IPS-18c (cell line): ENCODE measurements at regions not wholly inside any gene's neighbourhood (a gene's known extent, or its start where the extent isn't known, plus 50 kb on each side); places are given as distances from the start of the nearest gene placed in this dataset.

Source experiments
- H3K4me3 ChIP-seq: 2 replicates; pipeline ENCODE4 v1.7.0; 2013; ENCODE audit warnings: low read depth, mild to moderate bottlenecking, low read length, moderate library complexity; ENCODE audit not compliant: insufficient read depth
- H3K9me3 ChIP-seq: one replicate; pipeline ENCODE4 v1.6.1; 2013; ENCODE audit warnings: mild to moderate bottlenecking, low read length, moderate library complexity; ENCODE audit not compliant: control insufficient read depth, insufficient read depth

GRCh38 chr2:58517881-58518280 is 276.8 kb upstream of the FANCL start:
- no peaks in the 10 kb centered on the region for H3K9me3 ChIP-seq
- no peak overlapping the region for H3K4me3 ChIP-seq

GRCh38 chr2:58516695-58517094 is 275.6 kb upstream of the FANCL start:
- no peaks in the 10 kb centered on the region for H3K9me3 ChIP-seq
- no peak overlapping the region for H3K4me3 ChIP-seq

- H3K9me3 ChIP-seq, result no peaks in the 10 kb centered on the region
- no peak overlapping the region for H3K4me3 ChIP-seq
These were observed 274.9 kb upstream of the FANCL start for GRCh38 chr2:58515827-58516573.

GRCh38 chr2:58514252-58514651 is 273.1 kb upstream of the FANCL start:
- Histone ChIP-seq H3K9me3 (no peaks in the 10 kb centered on the region), H3K4me3 (no peak overlapping the region)

GRCh38 chr2:58512878-58513277 is 271.8 kb upstream of the FANCL start:
- H3K9me3 ChIP-seq, result no peaks in the 10 kb centered on the region

GRCh38 chr2:58508006-58508405 is 266.9 kb upstream of the FANCL start:
- Histone ChIP-seq H3K9me3 (no peaks in the 10 kb centered on the region), H3K4me3 (no peak overlapping the region)

More at GRCh38 chr2:58512878-58513277, 271.8 kb upstream of the FANCL start:
- no peak overlapping the region for H3K4me3 ChIP-seq

GRCh38 chr2:58503918-58504317 is 262.8 kb upstream of the FANCL start:
- no peak overlapping the region for H3K4me3 ChIP-seq
- no peaks in the 10 kb centered on the region for H3K9me3 ChIP-seq

GRCh38 chr2:58502931-58503330 is 261.8 kb upstream of the FANCL start:
- Histone ChIP-seq H3K9me3 (no peaks in the 10 kb centered on the region), H3K4me3 (no peak overlapping the region)

- Histone ChIP-seq H3K9me3 (no peaks in the 10 kb centered on the region), H3K4me3 (no peak overlapping the region)
These were observed 260.4 kb upstream of the FANCL start for GRCh38 chr2:58501371-58502160.

- Histone ChIP-seq H3K9me3 (no peaks in the 10 kb centered on the region), H3K4me3 (no peak overlapping the region)
These were observed 256.0 kb upstream of the FANCL start for GRCh38 chr2:58497168-58497567.

GRCh38 chr2:58495806-58496205 is 254.7 kb upstream of the FANCL start:
- no peak overlapping the region for H3K4me3 ChIP-seq
- H3K9me3 ChIP-seq, result no peaks in the 10 kb centered on the region

- Histone ChIP-seq H3K4me3 (no peak overlapping the region), H3K9me3 (no peaks in the 10 kb centered on the region)
These were observed 253.0 kb upstream of the FANCL start for GRCh38 chr2:58494071-58494501.

GRCh38 chr2:58484629-58485028 is 243.5 kb upstream of the FANCL start:
- no peaks in the 10 kb centered on the region for H3K9me3 ChIP-seq
- no peak overlapping the region for H3K4me3 ChIP-seq

- Histone ChIP-seq H3K9me3 (no peaks in the 10 kb centered on the region), H3K4me3 (no peak overlapping the region)
These were observed 243.1 kb upstream of the FANCL start for GRCh38 chr2:58484221-58484620.

GRCh38 chr2:58483307-58483706 is 242.2 kb upstream of the FANCL start:
- H3K9me3 ChIP-seq, result no peaks in the 10 kb centered on the region

GRCh38 chr2:58481670-58482069 is 240.5 kb upstream of the FANCL start:
- Histone ChIP-seq H3K4me3 (no peak overlapping the region), H3K9me3 (no peaks in the 10 kb centered on the region)

More at GRCh38 chr2:58483307-58483706, 242.2 kb upstream of the FANCL start:
- H3K4me3 ChIP-seq, result no peak overlapping the region

- Histone ChIP-seq H3K4me3 (no peak overlapping the region), H3K9me3 (no peaks in the 10 kb centered on the region)
These were observed 239.0 kb upstream of the FANCL start for GRCh38 chr2:58480141-58480540.

- Histone ChIP-seq H3K9me3 (no peaks in the 10 kb centered on the region), H3K4me3 (no peak overlapping the region)
These were observed 238.5 kb upstream of the FANCL start for GRCh38 chr2:58479535-58480140.
